ENCODE measurements at regions not wholly inside any gene's neighbourhood (a gene's known extent, or its start where the extent isn't known, plus 50 kb on each side); places are given as distances from the start of the nearest gene placed in this dataset.

- H4K8ac ChIP-seq (replicated peaks; ENCODE audit: insufficient read length, low read depth, low read length) = no peak overlapping the region
- DNase-seq = no peak
- TF ChIP-seq, protein P1, sequence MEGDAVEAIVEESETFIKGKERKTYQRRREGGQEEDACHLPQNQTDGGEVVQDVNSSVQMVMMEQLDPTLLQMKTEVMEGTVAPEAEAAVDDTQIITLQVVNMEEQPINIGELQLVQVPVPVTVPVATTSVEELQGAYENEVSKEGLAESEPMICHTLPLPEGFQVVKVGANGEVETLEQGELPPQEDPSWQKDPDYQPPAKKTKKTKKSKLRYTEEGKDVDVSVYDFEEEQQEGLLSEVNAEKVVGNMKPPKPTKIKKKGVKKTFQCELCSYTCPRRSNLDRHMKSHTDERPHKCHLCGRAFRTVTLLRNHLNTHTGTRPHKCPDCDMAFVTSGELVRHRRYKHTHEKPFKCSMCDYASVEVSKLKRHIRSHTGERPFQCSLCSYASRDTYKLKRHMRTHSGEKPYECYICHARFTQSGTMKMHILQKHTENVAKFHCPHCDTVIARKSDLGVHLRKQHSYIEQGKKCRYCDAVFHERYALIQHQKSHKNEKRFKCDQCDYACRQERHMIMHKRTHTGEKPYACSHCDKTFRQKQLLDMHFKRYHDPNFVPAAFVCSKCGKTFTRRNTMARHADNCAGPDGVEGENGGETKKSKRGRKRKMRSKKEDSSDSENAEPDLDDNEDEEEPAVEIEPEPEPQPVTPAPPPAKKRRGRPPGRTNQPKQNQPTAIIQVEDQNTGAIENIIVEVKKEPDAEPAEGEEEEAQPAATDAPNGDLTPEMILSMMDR (conservative IDR thresholded peaks at IDR 0.05) = no peak
- no peak overlapping the region for H3K9ac ChIP-seq (ENCODE audit: extremely low read depth, insufficient read length, low read length)
- H3K4ac ChIP-seq (ENCODE audit: low read depth, low read length) = no peak overlapping the region
- no peaks in the 10 kb centered on the region for H4K20me1 ChIP-seq (ENCODE audit: control insufficient read depth, insufficient read depth, insufficient read length)
- H4K91ac ChIP-seq (ENCODE audit: insufficient read length, low read depth, low read length) = no peak overlapping the region
- H3K9me3 ChIP-seq (ENCODE audit: control insufficient read depth, low read depth, low read length) = no peaks in the 10 kb centered on the region
- peak overlapping the region; percentile 6; the same call in 1 of the 2 replicates for H3K14ac ChIP-seq (ENCODE audit: insufficient read depth, low read length)
- no peak overlapping the region for H3K18ac ChIP-seq (ENCODE audit: insufficient read length, low read depth, low read length)
- no peaks in the 10 kb centered on the region for H3K79me2 ChIP-seq (ENCODE audit: insufficient read depth, low read length)
- no peak overlapping the region for H3K56ac ChIP-seq (ENCODE audit: insufficient read length, low read depth, low read length)
- no peak overlapping the region for H2BK12ac ChIP-seq (ENCODE audit: insufficient read length, low read depth, low read length)
- H2BK5ac ChIP-seq (ENCODE audit: insufficient read length, low read length) = no peak overlapping the region
- H3K23ac ChIP-seq (ENCODE audit: insufficient read length, low read depth, low read length) = no peak overlapping the region
- Mint-ChIP-seq H3K4me1 (peaks cover 4 to 8% of the 10 kb centered on the region in 2 experiments), H3K36me3 (ENCODE audit: insufficient read depth in 1 of 3, low read depth in 3 of 3) (peaks cover 0 to 5% (median 0%) of the 10 kb centered on the region in 3 experiments; a peak in 2 of 7 replicates), H3K27me3 (ENCODE audit: low read depth) (peaks cover 7% of the 10 kb centered on the region), H3K27ac (no peak overlapping the region), H3K9me3 (peaks cover 0 to 4% of the 10 kb centered on the region in 2 experiments; a peak in 2 of 5 replicates), H3K4me3 (no peak overlapping the region)
- H2BK20ac ChIP-seq (ENCODE audit: low read depth, low read length, poor library complexity, severe bottlenecking) = no peak overlapping the region
- no peak overlapping the region for H3K4me2 ChIP-seq (ENCODE audit: insufficient read depth, insufficient read length, low read length)
- no peak overlapping the region for H3K27ac ChIP-seq (ENCODE audit: insufficient read length, low read depth, low read length)
- H3K27me3 ChIP-seq (ENCODE audit: insufficient read depth, low read length) = no peaks in the 10 kb centered on the region
- H3K79me1 ChIP-seq (ENCODE audit: insufficient read depth, low read depth, low read length, poor library complexity, severe bottlenecking) = no peaks in the 10 kb centered on the region
- H2BK120ac ChIP-seq (ENCODE audit: low read depth, low read length, poor library complexity, severe bottlenecking) = no peak overlapping the region
- no CpG with 5 or more reads among the region's 12 CpGs for WGBS (ENCODE audit: extremely low coverage, insufficient read length, low lambda C conversion rate)
- no peaks in the 10 kb centered on the region for H3K4me1 ChIP-seq (ENCODE audit: insufficient read depth, low read length)
- H2AFZ ChIP-seq (ENCODE audit: low read length) = no peak overlapping the region
- no peaks in the 10 kb centered on the region for H3K23me2 ChIP-seq (ENCODE audit: insufficient read length, low read depth, low read length, poor library complexity, severe bottlenecking)
- H4K5ac ChIP-seq (ENCODE audit: insufficient read length, low read depth, low read length) = no peak overlapping the region
- H2AK5ac ChIP-seq (ENCODE audit: insufficient read length, low read length) = no peak overlapping the region
- H2BK15ac ChIP-seq (ENCODE audit: low read depth, low read length) = no peak overlapping the region
- no peak overlapping the region for H3T11ph ChIP-seq (ENCODE audit: low read length)
Measured at GRCh38 chr13:21812192-21812626, 141.3 kb downstream of the FGF9 start.
